ENCODE measurements at regions not wholly inside any gene's neighbourhood (a gene's known extent, or its start where the extent isn't known, plus 50 kb on each side); places are given as distances from the start of the nearest gene placed in this dataset.

DNA sequence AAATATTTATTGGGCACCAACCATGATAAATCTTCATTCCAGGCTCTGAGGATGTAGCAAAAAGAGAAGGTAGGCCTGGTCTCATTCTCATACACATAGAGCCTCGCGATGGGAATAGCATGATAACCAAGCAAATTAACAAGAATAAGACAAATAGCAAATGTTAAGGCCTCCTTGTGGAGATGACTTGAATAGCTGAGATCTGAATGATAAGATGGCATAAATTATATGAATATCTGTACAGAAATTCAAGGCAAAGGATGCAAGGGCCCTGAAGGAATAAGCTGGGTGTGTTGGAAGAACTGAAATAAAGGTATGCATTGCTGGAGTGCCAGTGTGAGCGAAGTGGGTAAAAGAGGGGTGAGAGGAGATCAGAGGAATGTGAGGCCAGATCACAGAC is 114.8 kb downstream of the ALX1 start:
- TF ChIP-seq, protein P1, sequence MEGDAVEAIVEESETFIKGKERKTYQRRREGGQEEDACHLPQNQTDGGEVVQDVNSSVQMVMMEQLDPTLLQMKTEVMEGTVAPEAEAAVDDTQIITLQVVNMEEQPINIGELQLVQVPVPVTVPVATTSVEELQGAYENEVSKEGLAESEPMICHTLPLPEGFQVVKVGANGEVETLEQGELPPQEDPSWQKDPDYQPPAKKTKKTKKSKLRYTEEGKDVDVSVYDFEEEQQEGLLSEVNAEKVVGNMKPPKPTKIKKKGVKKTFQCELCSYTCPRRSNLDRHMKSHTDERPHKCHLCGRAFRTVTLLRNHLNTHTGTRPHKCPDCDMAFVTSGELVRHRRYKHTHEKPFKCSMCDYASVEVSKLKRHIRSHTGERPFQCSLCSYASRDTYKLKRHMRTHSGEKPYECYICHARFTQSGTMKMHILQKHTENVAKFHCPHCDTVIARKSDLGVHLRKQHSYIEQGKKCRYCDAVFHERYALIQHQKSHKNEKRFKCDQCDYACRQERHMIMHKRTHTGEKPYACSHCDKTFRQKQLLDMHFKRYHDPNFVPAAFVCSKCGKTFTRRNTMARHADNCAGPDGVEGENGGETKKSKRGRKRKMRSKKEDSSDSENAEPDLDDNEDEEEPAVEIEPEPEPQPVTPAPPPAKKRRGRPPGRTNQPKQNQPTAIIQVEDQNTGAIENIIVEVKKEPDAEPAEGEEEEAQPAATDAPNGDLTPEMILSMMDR (conservative IDR thresholded peaks at IDR 0.05), result no peak; the same call in 1 of the 2 replicates
- TF ChIP-seq ZFX (IDR thresholded peaks at IDR 0.05), result no peak

DNA sequence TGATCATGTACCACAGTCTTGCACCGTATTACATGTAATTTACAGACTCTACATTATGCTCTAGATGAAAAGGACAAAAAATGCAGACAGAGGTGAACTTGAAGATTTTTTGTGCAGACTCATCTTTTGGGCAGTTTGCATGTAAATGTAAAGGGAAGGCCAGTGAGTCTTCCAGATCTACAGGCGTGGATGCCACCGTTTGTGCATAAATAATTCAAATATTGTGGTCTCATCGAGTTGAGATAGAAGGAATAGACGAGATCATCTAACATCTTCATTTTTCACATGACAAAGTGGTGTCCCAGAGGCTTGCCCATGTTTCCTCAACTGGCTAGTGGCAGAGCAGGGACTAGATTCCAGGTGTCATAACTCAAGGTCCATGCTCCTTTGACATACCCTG is 125.2 kb downstream of the ALX1 start:
- no peak overlapping the region for H3K27ac ChIP-seq
- TF ChIP-seq ZFX (IDR thresholded peaks at IDR 0.05), result no peak
- TF ChIP-seq, protein P1 (conservative IDR thresholded peaks at IDR 0.05), result no peak

More for the DNA sequence above, 114.8 kb downstream of the ALX1 start:
- H3K27ac ChIP-seq, result no peak overlapping the region

DNA sequence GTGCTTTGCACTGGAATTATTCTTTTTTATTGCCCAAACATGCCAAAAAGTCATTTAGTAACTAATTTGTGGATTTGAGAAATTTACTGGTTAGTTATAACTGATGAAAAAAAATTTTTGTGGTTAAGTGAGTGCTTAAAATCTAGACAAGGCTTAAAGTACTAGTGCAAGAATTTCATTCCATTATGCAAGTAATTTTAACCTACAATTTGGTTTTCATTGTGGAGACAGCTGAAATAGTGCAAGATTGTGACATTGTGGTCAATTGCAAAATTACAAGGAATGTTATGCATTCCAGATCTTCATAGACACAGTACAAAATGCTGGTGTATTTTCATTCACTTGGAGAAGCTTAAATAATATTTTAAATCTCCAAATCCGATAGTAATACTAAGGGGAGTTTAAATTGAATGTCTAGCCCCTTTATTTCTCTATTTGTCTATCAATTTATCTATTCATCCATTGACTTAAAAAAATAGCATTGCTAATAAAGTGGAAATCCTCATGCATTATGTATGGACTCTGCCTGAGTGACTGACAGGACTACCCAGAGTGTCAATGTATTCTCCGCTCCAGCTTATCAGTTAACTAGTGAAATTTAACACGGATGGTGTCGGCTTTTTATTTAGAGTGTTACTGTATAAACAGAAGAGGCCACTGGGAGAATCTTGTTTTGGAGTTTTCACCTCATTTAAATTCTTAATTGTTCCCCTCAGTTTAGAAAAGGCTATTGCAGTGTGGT is 125.9 kb downstream of the ALX1 start:
- H3K27ac ChIP-seq, result no peak overlapping the region

DNA sequence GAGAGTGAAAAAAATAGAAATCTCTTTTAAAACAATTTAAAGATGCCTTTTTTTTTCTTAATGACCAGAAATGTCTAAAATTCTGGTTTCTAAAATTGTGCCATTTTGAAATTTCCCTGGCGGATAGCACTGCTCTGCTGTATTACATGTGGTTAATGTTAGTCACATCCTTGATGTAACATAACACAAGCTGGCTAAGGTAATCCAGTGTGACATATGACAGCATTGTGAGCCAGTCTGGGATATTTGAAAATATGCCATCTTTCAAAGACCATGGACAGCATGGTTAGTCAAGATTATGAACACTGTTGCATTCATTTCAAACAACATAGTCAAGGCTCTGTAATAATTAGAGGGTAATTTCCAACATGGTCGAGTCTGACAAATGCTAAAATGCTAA is 133.2 kb downstream of the ALX1 start:
- no peak overlapping the region for H3K27ac ChIP-seq
- no peak for TF ChIP-seq ZFX (IDR thresholded peaks at IDR 0.05)
- TF ChIP-seq, protein P1 (conservative IDR thresholded peaks at IDR 0.05), result no peak

More for the DNA sequence above, 125.9 kb downstream of the ALX1 start:
- TF ChIP-seq, protein P1 (conservative IDR thresholded peaks at IDR 0.05), result no peak
- TF ChIP-seq ZFX (IDR thresholded peaks at IDR 0.05), result no peak

DNA sequence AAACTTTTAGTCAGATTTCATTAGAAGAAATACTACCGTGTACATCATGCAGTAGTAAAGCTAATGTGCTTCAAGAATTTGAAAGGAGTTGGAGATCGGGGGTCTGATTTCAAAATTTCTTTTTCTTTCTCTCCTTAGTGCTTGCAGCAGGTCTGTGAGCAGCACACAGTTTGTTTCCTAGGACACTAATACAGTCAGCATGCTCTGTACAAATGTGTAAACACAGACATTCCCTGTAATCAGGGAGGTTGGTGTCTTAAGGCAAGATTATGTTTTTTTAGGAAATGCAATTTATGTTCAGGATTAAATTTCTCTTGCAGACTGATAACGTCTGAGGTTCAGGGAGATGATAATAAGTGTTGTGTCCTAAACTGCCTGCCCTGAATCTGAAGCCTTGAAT is 142.7 kb downstream of the ALX1 start:
- TF ChIP-seq, protein P1 (conservative IDR thresholded peaks at IDR 0.05), result no peak
- no peak for TF ChIP-seq ZFX (IDR thresholded peaks at IDR 0.05)
- H3K27ac ChIP-seq, result no peak overlapping the region

DNA sequence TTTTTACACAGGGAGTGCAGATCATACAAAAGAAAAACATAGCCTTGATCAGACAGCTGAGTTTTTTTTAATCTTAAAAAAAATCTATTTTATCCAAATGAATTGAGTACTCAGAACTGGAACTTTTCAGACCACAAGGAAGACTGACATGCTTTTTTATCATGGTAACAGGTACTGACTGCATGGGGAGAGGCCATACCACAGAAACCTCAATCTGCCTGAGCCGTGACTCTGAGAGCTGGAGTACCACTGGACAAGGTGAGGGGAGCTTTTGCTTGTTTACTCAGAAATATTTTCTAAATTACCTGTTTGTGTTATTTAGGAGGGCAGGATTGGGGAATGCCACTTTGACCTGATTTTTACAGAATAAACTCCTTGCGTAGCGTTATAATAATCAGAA is 143.9 kb downstream of the ALX1 start:
- H3K27ac ChIP-seq, result no peak overlapping the region
- no peak for TF ChIP-seq ZFX (IDR thresholded peaks at IDR 0.05)
- TF ChIP-seq, protein P1 (conservative IDR thresholded peaks at IDR 0.05), result no peak

DNA sequence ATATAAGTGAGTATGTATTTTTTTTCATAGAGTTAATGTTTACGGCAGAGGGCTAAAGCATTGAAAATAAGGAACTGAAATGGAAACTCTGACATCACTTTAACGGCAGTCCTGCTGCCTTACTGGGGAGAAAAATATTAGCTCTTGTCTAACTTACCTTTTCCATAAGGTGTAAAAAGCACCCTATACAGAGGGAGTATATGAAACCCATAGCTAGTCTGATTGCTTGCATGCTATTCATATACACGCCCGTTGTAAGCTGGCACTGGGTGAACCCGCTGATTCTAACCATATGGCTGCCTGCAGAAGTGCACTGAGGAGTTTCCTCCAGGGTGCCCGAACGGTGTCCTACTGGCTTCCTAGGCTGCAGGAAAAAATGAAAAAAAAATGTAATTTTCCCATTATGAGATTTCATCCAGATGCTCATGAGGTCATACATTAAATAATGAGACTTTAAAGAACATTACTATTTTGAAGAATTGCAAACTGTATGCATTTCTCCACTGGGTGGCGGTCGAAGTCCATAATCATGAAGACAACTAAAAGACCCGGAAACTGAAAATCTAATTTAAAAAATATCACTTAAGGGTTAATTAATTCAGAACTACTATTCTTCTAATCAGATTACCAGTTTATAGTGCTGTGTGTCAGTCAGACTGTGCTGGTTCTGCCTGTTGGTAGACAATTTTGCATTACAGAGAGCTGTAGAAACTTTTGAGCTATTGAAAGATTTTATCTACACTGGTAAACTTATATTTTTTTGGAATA is 144.7 kb downstream of the ALX1 start:
- TF ChIP-seq, protein P1 (conservative IDR thresholded peaks at IDR 0.05), result peak; percentile 66
- TF ChIP-seq ZFX (IDR thresholded peaks at IDR 0.05), result no peak
- H3K27ac ChIP-seq, result no peak overlapping the region

All from C4-2B (cell line).